Loucy (cell line): ENCODE measurements at regions not wholly inside any gene's neighbourhood (a gene's known extent, or its start where the extent isn't known, plus 50 kb on each side); places are given as distances from the start of the nearest gene placed in this dataset.

Experiments
- EZH2phosphoT487 ChIP-seq: fragments of 200-600 bp; IDR thresholded peaks from 2 replicates; pipeline ENCODE4 v1.6.1; 2018; ENCODE audit warnings: antibody characterized with exemption, mild to moderate bottlenecking, moderate library complexity, borderline replicate concordance
- TF ChIP-seq, protein P1 (sequence below): fragments of 200-600 bp; sonication (generic); conservative IDR thresholded peaks from 2 replicates; pipeline ENCODE4 v1.5.1; 2014; ENCODE audit warnings: mild to moderate bottlenecking, antibody characterized with exemption, low read length

DNA sequence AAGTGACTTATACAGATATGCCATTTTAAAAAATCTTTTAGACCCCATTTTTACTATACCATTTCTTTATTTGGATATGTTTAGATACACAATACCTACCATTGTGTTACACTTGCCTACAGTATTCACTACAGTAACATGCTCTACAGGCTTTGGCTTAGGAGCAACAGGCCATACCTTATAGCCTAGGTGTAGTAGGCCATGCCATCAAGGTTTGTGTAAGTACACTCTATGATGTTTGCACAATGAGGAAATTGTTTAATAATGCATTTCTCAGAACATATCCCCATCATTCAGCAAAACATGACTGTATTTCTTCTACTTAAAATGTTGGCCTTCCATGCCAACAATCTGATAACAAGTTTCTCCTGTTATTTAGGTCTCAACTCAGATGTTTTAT, 1559.5 kb upstream of the TENM4 start:
- TF ChIP-seq, protein P1, sequence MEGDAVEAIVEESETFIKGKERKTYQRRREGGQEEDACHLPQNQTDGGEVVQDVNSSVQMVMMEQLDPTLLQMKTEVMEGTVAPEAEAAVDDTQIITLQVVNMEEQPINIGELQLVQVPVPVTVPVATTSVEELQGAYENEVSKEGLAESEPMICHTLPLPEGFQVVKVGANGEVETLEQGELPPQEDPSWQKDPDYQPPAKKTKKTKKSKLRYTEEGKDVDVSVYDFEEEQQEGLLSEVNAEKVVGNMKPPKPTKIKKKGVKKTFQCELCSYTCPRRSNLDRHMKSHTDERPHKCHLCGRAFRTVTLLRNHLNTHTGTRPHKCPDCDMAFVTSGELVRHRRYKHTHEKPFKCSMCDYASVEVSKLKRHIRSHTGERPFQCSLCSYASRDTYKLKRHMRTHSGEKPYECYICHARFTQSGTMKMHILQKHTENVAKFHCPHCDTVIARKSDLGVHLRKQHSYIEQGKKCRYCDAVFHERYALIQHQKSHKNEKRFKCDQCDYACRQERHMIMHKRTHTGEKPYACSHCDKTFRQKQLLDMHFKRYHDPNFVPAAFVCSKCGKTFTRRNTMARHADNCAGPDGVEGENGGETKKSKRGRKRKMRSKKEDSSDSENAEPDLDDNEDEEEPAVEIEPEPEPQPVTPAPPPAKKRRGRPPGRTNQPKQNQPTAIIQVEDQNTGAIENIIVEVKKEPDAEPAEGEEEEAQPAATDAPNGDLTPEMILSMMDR = no peak
- no peak for TF ChIP-seq EZH2phosphoT487
